ENCODE measurements at regions not wholly inside any gene's neighbourhood (a gene's known extent, or its start where the extent isn't known, plus 50 kb on each side); places are given as distances from the start of the nearest gene placed in this dataset.

DNA sequence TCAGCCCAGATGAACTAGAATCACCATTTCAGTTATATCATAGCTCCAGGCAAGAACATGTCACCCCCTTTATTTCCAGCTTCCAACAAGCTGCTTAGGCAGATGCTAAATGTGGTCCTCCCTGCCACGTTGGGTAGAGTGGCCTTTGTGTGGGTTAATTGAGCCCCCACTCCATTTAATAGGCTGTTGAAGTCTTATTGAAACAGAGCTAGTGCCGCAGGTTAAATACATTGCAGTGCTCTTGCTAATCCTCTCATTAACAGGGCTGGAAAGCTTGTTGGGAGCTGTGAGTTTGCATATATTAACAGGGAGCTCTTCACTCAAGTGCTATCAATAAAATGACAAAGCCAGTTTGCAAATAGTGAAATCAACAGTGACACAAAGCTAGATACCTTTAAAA is 248.4 kb upstream of the CMC1 start:
- intact Hi-C loops (cut with micrococcal nuclease; ENCODE audit: unreplicated experiment): no loop called here
- CTCF ChIA-PET: no interaction called here
- Histone ChIP-seq H3K4me3 (ENCODE audit: low read depth in 2 of 2, low read length in 2 of 2) (no peak overlapping the region), H3K36me3 (ENCODE audit: control insufficient read depth, insufficient read depth, low read length) (no peaks in the 10 kb centered on the region), H3K27me3 (ENCODE audit: control insufficient read depth, insufficient read depth, low read length) (no peaks in the 10 kb centered on the region), H3K9me3 (ENCODE audit: control insufficient read depth, insufficient read depth, low read depth, low read length) (no peaks in the 10 kb centered on the region), H3K4me1 (ENCODE audit: control insufficient read depth, insufficient read depth, low read length) (no peaks in the 10 kb centered on the region), H3K27ac (ENCODE audit: low read length) (no peak overlapping the region)
- TF ChIP-seq, protein P1, sequence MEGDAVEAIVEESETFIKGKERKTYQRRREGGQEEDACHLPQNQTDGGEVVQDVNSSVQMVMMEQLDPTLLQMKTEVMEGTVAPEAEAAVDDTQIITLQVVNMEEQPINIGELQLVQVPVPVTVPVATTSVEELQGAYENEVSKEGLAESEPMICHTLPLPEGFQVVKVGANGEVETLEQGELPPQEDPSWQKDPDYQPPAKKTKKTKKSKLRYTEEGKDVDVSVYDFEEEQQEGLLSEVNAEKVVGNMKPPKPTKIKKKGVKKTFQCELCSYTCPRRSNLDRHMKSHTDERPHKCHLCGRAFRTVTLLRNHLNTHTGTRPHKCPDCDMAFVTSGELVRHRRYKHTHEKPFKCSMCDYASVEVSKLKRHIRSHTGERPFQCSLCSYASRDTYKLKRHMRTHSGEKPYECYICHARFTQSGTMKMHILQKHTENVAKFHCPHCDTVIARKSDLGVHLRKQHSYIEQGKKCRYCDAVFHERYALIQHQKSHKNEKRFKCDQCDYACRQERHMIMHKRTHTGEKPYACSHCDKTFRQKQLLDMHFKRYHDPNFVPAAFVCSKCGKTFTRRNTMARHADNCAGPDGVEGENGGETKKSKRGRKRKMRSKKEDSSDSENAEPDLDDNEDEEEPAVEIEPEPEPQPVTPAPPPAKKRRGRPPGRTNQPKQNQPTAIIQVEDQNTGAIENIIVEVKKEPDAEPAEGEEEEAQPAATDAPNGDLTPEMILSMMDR (IDR thresholded peaks at IDR 0.05): no peak
- TF ChIP-seq POLR2AphosphoS5 (IDR thresholded peaks at IDR 0.05; ENCODE audit: low read depth, low read length): no peak
- no peak for TF ChIP-seq SIN3A (IDR thresholded peaks at IDR 0.05; ENCODE audit: borderline replicate concordance, insufficient read depth, low read depth, low read length)
- TF ChIP-seq, protein P2, sequence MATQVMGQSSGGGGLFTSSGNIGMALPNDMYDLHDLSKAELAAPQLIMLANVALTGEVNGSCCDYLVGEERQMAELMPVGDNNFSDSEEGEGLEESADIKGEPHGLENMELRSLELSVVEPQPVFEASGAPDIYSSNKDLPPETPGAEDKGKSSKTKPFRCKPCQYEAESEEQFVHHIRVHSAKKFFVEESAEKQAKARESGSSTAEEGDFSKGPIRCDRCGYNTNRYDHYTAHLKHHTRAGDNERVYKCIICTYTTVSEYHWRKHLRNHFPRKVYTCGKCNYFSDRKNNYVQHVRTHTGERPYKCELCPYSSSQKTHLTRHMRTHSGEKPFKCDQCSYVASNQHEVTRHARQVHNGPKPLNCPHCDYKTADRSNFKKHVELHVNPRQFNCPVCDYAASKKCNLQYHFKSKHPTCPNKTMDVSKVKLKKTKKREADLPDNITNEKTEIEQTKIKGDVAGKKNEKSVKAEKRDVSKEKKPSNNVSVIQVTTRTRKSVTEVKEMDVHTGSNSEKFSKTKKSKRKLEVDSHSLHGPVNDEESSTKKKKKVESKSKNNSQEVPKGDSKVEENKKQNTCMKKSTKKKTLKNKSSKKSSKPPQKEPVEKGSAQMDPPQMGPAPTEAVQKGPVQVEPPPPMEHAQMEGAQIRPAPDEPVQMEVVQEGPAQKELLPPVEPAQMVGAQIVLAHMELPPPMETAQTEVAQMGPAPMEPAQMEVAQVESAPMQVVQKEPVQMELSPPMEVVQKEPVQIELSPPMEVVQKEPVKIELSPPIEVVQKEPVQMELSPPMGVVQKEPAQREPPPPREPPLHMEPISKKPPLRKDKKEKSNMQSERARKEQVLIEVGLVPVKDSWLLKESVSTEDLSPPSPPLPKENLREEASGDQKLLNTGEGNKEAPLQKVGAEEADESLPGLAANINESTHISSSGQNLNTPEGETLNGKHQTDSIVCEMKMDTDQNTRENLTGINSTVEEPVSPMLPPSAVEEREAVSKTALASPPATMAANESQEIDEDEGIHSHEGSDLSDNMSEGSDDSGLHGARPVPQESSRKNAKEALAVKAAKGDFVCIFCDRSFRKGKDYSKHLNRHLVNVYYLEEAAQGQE (IDR thresholded peaks at IDR 0.05; ENCODE audit: insufficient read depth in 1 of 2, low read depth in 2 of 2, low read length in 1 of 2): no peak
- TF ChIP-seq TCF7L2 (IDR thresholded peaks at IDR 0.05; ENCODE audit: low read depth, low read length): no peak
- no peak for DNase-seq (ENCODE audit: low read depth, low spot score)
- BruUV-seq (replicated peaks): no TSS peak
- POLR2A ChIA-PET: no interaction called here
- no peak for ATAC-seq
- in situ Hi-C loops (cut with HindIII; ENCODE audit: low pct_unique_long_range_greater_than_20kb, low sequenced_read_pairs): no loop called here

GRCh38 chr3:28000608-28001007 is 240.8 kb upstream of the CMC1 start:
- intact Hi-C loops (cut with micrococcal nuclease; ENCODE audit: unreplicated experiment) (no loop called here), in situ Hi-C loops (cut with HindIII; ENCODE audit: low pct_unique_long_range_greater_than_20kb, low sequenced_read_pairs) (no loop called here)
- DNase-seq (ENCODE audit: low read depth, low spot score) (no peak), ATAC-seq (no peak)
- POLR2A ChIA-PET: no interaction called here
- Histone ChIP-seq H3K9me3 (ENCODE audit: control insufficient read depth, insufficient read depth, low read depth, low read length) (no peaks in the 10 kb centered on the region), H3K27ac (ENCODE audit: low read length) (no peak overlapping the region), H3K4me1 (ENCODE audit: control insufficient read depth, insufficient read depth, low read length) (no peaks in the 10 kb centered on the region), H3K36me3 (ENCODE audit: control insufficient read depth, insufficient read depth, low read length) (no peaks in the 10 kb centered on the region), H3K27me3 (ENCODE audit: control insufficient read depth, insufficient read depth, low read length) (no peaks in the 10 kb centered on the region), H3K4me3 (ENCODE audit: low read depth in 2 of 2, low read length in 2 of 2) (no peak overlapping the region)
- CTCF ChIA-PET: no interaction called here
- BruUV-seq (replicated peaks): no TSS peak
- TF ChIP-seq TCF7L2 (IDR thresholded peaks at IDR 0.05; ENCODE audit: low read depth, low read length): no peak
- no peak for TF ChIP-seq POLR2AphosphoS5 (IDR thresholded peaks at IDR 0.05; ENCODE audit: low read depth, low read length)
- TF ChIP-seq SIN3A (IDR thresholded peaks at IDR 0.05; ENCODE audit: borderline replicate concordance, insufficient read depth, low read depth, low read length): no peak
- TF ChIP-seq, protein P2 (IDR thresholded peaks at IDR 0.05; ENCODE audit: insufficient read depth in 1 of 2, low read depth in 2 of 2, low read length in 1 of 2): no peak
- TF ChIP-seq, protein P1 (IDR thresholded peaks at IDR 0.05): no peak
